AG10803 (cell line): ENCODE measurements at regions not wholly inside any gene's neighbourhood (a gene's known extent, or its start where the extent isn't known, plus 50 kb on each side); places are given as distances from the start of the nearest gene placed in this dataset.

ENCODE experiments used
- DNase-seq: peaks from one replicate; pipeline ENCODE4 v3.0.0; 2010; ENCODE audit warnings: low read depth
- H3K4me3 ChIP-seq: 2 replicates; pipeline ENCODE4 v1.5.1; 2011; ENCODE audit warnings: mild to moderate bottlenecking, low read length, control low read depth
- CTCF ChIP-seq: conservative IDR thresholded peaks from 2 replicates; pipeline ENCODE4 v1.5.1; 2011; ENCODE audit warnings: mild to moderate bottlenecking, low read length, control low read depth, inconsistent platforms

- no peak overlapping the region for H3K4me3 ChIP-seq
- DNase-seq, result no peak
- no peak for TF ChIP-seq CTCF
Measured at GRCh38 chr10:84029840-84030239, 109.5 kb upstream of the GHITM start.

- no peak for DNase-seq
- no peak overlapping the region for H3K4me3 ChIP-seq
- TF ChIP-seq CTCF, result no peak
Measured at GRCh38 chr10:84038035-84038434, 101.3 kb upstream of the GHITM start.

GRCh38 chr10:84039957-84040356 lies 99.4 kb upstream of the GHITM start:
- no peak for TF ChIP-seq CTCF
- no peak overlapping the region for H3K4me3 ChIP-seq
- DNase-seq, result no peak

GRCh38 chr10:84047258-84048010 lies 91.9 kb upstream of the GHITM start:
- no peak for TF ChIP-seq CTCF
- DNase-seq, result no peak
- H3K4me3 ChIP-seq, result no peak overlapping the region

GRCh38 chr10:84049645-84050011 lies 89.7 kb upstream of the GHITM start:
- H3K4me3 ChIP-seq, result no peak overlapping the region
- DNase-seq, result no peak

GRCh38 chr10:84053626-84054025 lies 85.7 kb upstream of the GHITM start:
- H3K4me3 ChIP-seq, result no peak overlapping the region
- DNase-seq, result no peak
- no peak for TF ChIP-seq CTCF

More at GRCh38 chr10:84049645-84050011, 89.7 kb upstream of the GHITM start:
- TF ChIP-seq CTCF, result no peak

- no peak overlapping the region for H3K4me3 ChIP-seq
- no peak for TF ChIP-seq CTCF
- no peak for DNase-seq
Measured at GRCh38 chr10:84054743-84055142, 84.6 kb upstream of the GHITM start.
